RKO (cell line): ENCODE measurements at regions not wholly inside any gene's neighbourhood (a gene's known extent, or its start where the extent isn't known, plus 50 kb on each side); places are given as distances from the start of the nearest gene placed in this dataset.

Experiments
- DNase-seq: peaks from one replicate; pipeline ENCODE4 v3.0.0-alpha.2; 2016; ENCODE audit warnings: low spot score

DNA sequence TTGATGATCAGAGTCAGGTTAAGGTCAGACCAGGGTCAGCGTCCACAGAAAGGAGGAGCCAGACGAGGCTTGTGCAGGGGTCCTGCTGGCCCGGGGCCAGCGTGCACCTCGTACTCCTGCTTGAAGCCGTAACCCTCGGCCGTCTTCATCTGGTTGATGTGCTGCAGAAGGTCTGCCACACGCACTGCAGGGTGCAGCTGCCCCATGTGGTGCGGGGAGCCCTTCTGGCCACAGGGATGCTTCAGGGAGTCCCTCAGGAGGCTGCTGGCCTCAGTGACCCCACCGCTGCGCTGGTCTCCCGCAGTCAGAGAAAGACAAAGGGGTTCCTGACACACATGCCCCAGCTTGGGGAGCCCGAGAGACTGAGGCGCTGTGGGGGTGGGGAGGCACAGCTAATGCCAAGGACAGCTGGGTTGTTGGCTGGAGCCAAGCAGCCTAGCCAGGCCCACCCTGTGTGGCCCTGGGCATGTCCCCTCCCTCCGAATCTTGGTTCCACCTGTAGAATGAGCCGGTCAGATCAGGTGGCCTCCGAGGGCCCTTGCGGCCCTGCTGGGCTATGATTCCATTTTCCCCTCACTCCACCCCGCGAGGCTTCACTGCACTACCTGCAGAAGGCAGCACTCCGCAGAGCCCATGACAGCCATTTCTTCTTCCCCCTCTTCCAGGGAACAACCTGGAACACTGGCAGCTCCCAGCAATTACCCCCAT is 251.9 kb downstream of the PTPRU start:
- DNase-seq = no peak

DNA sequence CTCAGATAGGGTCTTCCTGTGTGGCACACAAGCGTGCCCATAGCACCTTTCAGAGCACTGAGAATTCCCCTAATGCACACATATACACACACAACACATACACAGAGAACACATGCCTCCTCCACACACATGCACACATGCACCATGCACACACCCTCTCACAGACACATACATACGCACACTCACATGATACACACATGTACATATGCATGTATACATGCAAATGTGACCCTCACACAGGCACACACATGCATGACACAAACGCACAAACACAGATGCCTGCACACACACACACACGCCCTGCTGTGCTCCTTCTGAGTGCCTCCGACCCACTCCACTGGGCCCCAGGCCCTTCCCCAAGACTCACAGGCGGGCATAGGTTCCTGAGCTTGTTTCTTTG is 251.0 kb downstream of the PTPRU start:
- DNase-seq = no peak

DNA sequence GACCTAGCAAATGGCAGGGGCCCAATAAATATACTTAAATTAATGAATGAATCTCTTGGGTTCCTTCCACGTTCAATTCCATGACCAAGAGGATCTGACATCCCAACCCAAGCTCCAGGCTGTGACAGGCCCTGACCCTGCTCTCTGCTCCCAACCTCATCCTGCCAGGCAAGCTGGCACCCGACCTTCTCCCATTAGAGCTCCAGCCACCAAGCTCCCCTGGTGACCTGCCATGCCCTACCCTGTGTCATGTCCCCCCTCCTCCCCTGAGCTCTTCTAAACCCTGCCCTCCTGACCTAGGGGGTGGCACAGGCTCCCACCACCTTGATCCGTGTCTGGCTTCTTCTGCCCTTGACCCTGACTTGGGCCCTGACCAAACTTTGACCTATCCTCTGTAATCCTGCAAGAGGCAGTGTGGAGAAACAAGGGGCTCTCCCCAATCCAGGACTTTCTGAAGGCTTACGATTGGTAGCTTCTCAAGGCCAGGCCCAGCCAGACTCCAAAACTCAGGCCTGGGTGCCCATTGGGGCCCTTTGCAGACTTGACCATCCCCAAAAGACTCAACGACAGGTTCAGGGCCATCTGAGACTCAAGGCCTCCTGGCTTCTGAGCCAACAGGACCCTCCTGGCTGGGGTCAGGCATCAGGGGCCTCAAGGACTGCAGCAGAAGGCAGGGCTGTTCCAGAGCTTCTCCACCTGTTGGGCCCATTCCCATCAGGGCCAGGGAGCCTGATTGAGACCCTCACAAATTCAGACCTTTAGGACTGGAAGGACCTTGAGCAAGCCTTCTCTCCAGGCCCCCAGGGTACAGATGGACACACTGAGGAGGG is 249.0 kb downstream of the PTPRU start:
- no peak for DNase-seq

DNA sequence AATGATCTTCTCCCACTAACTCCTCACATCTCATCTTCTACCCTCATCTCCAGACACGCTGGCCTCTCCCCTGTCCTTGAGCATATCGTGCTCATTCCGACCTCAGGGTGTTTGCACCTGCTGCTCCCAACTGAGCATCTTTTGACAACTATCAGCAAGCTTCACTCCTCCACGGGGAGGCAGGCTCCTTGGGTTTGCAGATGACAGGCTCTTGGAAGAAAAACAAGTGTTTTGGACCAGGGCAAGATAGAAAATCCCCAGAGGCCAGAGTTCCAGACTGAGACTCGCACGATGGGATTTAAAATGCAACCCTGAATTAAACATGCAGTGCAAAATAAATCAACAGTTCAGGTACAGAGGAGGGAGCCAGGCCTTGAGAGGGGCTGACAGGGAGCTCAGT is 246.7 kb downstream of the PTPRU start:
- no peak for DNase-seq

DNA sequence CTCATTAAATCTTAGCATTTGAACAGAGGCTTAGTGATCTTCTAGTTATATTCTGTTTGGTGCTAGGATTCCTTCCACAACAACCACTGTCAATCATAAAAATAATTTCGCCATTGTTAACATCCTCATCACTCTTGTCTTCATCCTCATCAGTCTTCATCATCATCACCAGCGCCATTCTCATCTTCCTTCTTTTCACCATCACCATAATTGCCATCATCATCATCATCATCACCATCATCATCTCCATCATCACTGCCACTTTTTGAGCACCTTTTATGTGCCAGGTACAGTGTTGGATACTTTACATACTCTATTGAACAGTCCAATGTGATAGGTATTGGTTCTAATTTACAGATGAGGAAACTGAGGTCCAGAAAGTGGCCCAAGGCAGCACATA is 245.7 kb downstream of the PTPRU start:
- DNase-seq = no peak

DNA sequence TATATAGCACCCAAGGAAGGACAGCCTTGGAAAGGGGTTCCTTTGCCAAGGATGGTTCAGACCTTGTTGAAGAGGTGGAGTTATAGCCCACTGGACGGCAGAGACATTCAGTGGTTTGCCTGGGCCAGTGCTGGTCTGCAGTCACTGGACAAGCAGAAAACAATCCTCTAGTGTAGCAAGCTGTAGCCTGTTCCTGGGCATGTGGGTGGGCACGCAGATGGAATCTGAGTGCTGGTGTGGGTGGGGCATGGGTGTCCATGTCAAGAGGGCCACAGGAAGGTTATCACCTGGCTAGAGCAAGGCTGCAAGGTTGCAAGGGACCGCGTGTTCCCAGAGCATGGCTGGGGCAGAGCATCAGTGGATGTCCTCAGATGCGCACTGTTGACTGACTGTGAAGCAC is 244.7 kb downstream of the PTPRU start:
- no peak for DNase-seq

DNA sequence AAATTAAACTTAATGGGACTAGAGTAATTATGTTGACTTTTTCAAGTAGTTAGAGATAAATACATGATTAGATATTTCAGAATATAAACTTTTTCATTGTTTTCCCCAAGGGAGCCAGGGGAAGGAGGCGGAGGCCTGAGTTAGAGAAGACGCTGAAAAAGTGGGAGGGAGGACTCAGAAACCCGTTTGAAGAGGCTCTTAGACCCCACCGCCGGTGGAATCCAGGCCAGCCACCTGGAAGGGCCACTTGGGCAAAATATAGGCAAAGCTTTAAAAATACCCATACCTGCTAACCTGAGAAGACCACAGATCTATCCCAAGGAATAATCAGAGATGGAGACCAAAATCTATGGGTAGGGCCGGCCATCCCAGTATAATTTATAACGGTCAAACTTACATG is 242.6 kb downstream of the PTPRU start:
- DNase-seq = no peak

DNA sequence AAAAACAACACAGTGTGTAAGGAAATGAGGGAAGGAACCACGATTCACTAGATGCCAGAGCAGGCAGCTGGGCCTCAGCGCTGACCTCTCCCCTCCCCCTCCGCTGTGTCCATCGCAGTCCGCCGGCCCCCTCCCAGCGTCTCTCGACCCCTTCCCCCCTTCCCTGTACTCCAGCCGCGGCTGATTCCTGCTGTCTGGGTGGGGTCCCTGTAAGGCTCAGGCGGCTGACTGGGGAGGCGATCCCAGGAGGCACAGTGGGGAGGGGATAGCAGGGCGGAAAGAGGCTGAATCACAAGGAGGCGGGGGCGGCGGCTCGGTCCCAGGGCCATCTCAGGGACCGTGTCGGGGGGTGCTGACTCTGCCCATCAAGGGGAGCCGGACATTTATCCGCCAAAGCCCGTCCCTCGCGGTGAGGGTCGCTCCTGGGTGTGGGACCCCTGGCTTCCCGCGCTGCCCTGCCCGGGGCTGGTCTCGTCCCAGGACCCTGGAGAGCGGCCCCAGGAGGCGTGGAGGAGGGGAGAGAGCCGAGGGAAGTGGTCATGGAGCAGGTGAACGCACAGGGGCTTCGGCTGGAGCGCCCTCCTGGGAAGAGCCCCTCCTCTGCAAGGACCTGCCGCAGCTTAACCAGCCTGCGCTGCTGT is 241.9 kb downstream of the PTPRU start:
- DNase-seq = no peak

DNA sequence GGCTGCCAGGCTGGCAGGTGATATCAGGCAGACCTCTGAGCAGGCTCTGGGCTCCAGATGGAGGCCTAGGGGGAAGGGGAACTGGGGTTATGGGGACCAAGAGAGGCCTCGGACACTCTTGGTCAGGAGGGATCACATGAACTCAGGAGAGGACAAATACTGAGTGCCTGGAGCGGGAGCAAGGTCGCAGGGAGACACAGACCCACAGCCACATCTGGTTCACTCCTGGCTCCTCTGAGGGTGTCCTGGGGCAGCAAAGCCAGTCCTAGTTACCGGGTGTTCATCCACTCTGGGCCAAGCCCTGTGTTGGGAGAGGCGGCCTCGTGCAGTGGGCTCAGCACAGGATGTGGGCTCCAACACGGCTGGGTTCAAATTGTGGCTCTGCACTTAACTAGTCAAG is 239.0 kb downstream of the PTPRU start:
- DNase-seq = no peak

DNA sequence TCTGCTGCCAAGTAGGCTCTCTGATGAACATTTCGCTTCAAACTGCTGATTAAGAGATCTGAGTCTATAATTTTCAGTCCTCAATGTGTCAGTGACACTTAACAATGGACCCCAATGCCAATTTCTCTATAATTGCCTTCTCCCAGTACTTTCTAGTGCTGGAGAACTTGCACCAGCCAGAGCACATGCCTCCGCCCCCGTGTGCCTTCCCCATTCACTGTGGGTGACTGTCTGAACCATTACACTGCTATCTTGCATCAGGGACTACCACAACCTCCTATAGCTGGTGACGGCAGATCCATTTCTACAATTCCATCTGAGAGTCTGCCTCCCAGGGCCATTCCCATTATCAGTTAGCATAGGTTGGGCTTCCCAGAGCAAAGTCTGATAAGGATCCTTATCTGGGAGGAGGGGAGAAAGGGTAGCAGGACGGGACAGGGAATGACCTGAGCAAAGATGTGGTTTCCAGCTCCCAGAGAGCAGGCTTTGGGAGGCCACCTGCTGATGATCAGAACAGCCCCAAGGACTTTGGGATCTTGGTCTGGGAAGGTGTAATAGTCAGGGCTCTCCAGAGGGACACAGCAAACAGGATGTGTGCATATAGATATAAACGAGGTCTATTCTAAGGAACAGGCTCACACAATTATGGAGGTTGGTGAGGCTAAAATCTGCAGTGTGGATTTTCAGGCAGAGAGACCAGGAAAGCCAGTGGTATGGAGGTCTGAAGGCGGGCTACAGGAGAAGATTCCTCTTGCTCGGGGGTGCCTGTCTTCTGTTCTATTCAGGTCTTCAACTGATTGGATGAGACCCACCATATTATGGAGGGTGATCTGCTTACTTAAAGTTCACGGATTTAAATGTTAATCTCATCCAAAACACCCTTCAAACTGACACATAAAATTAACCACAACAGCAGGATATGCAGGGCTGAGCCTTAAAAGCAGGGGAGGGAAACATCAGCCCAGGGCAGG is 238.2 kb downstream of the PTPRU start:
- DNase-seq = no peak

DNA sequence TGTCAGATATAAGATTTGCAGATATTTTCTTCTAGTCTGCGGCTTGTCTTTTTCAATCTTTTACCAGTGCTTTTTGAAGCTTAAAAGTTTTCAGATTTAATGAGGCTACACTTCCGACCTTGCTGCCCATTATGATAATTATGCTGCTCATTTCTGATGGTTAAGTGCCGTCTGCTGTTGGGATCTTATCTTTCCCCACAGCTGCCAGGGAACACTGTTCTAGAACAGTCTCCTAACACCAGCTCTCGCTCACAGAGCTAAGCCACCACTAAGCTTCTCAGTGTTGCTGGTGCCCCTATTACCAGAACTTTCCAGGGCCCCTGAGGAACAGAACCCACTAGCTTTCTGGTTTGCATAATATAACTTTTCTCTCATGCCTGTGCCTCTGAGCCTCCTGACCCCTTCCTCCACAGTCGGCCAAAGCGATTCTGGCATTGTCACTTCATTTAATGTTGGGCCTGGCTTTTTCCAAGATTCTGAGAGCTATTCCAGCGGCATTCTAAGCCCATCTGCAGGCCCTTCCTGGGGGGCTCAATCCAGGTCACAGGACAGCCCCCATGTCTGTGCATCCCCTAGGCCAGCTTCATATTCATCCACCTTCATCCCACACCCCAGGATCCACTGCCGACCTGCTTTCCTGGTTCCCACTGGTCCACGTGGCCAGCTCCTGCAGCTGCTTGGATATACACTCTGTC is 237.0 kb downstream of the PTPRU start:
- DNase-seq = no peak

DNA sequence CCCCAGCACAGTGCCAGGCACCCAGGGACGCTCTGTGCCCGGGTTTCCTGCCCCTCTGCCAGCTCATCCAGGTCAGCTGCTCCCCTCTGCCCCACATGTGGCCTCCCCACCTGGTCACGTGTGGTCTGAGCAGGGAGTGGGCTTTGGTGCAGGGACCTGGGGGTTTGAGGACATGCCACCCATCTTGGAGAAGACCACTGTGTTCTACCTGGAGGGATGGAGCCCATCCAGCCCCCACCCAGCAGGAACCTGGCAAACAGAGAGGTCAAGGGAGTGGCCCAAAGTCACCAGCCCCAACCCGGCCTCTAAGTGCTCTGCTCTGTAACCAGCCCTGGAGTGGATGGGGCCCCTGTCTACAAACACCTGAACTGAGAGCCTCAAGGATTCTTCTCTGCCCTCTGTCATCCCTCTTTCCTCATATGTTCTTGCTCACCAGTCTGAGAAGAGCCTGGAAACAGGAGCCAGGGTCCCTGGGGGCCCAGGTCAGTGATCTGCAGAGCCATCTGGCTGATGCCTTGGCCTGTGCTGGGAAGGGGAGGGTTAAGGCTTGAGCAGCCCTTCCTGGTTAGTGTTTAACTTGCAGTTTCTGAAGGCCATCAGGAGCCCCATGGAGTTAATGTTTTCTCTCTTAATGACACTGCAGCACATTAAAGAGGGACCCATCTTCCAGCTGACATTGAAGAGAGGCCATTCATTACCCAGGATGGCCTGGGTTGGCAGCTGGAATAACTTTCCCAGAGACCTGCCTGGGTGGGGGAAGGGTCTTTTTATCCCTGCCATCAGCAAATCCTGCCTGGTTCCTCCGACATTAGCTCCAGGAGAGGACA is 235.4 kb downstream of the PTPRU start:
- no peak for DNase-seq

DNA sequence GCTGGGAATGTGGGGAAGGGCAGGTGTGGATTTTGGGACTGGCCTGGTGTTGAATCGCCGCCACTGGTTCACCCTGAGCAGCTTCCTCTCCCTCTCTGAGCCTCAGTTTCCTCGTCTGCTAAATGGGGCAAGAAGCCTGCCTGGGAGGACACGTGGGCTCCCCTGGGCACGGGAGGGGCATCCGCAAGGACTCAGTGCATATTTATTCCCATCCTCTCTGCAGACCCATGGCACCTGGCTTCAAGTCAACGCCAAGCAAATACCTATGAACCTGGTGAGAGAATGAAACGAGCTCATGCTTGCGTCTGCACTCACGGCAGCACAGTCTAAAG is 234.4 kb downstream of the PTPRU start:
- no peak for DNase-seq

DNA sequence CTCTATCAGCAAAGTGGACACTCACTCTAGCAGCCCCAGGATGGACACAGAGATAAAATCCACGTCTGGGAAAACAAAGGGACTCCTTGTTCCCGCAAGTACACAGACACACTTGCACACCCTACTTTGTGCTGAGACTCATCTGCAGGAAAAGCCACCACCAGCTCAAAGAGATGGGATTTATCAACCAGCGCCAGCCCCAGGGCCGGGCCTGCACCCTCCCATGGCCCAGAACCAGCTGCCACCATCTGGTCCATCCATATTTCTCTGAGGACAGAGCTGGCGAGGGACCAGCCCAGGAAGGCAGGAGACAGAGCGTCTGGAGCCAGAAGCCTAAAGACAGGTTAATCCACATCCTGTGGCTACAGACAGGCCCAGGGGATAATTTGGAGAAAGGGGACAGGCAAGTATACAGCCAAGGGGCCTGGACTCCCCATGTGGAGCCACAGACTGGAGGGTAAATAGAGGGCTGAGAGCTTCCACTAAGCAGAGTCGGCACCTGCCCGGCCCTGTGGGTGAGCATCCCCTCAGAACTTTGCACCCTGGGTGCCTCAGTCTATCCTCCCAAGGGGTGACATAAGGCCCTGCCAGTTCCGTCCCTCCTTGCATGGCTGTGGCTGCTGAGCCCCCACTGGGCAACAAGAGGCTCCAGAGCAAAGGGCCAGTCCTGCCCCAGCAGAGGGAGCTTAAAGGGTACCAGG is 233.9 kb downstream of the PTPRU start:
- DNase-seq = no peak

DNA sequence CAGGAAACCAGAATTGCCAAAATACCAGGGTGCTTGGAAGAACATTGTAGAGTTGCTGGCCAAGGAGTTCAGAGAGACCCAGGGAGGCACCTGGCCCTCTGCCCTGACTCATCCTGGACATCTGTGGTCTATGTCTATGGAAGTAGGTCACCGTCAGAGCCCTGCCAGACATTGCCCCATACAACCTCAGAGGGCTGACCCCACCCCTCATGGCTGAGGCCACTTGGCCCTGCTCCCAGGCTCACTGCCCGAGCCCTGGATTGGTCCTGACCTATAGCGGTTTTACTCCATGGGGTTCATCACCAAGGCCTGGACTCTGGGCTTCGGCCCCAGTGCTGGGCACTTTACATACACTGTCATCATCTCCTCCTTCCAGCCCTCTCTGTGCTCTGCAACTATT is 233.1 kb downstream of the PTPRU start:
- no peak for DNase-seq

DNA sequence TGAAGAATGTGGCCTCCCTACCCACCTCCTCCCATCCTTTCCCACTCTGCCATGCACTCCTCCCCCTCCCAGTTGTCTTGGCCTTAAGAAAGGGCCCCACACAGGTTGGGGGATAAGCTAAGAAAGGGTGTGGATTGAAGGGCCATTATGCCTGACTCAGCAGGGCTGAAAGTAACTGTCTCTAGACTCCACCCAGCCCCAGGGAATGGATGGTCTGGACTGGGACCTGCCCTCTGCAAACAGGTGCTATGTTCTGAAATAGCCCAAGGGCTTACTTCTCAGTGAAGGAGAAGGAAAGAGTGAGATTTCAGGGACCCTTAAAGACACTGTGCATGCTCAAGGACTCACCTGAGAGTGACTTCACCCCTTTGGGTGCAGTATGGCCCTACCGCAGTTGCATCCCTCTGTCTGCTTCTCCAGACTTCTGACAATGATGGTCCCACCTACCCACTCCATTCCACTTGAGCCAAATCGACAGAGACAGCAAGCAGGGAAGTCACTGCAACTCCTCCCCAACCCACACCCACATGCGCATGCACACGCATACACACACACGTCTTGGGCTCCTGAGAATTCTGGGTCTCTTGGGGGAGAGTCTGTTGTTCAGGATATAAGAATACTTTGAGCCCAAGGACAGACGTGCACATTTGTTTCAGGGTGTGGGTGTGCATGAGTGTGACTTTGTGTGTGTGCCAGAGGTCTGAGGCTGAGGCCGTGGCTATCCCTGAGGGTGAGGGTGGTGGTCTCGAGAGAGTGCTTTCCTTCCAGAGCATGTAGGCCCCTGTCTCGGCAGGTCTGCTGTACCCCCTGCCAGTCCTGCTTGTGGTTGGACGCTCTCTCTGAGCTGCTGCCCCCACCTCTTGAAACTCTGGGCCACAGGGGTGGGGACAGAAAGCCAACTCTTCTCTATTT is 231.9 kb downstream of the PTPRU start:
- no peak for DNase-seq

DNA sequence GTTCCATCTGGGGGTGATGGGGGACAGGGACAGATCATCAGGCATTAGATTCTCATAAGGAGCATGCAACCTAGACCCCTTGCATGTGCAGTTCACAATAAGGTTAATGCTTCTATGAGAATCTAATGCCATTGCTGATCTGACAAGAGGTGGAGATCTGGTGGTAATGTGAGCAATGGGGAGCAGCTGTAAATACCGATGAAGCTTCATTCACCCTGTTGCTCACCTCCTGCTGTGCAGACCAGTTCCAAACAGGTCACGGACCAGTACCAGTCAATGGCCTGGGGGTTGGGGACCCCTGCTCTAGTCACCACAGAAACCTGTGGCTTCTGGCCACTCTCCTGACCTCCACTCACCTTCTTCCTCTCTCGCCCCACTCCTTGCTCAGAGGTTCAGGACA is 229.9 kb downstream of the PTPRU start:
- no peak for DNase-seq

DNA sequence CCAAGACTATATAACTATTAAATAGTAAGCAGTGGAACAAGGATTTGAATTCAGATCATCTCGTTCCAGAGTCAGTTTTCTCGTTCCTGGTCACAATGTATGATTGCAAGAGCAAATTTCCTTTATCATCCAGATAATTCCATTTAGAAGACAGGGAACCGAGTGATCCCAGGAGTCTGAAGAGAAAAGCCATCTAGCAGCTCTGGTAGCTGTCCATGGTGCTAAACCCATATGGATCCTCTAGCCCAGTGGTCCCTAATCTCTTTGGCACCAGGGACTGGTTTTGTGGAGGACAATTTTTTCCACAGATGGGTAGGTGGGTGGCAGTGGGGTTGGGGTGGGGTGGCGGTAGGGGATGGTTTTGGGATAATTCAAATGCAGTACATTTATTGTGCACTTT is 229.4 kb downstream of the PTPRU start:
- DNase-seq = peak; percentile 34

DNA sequence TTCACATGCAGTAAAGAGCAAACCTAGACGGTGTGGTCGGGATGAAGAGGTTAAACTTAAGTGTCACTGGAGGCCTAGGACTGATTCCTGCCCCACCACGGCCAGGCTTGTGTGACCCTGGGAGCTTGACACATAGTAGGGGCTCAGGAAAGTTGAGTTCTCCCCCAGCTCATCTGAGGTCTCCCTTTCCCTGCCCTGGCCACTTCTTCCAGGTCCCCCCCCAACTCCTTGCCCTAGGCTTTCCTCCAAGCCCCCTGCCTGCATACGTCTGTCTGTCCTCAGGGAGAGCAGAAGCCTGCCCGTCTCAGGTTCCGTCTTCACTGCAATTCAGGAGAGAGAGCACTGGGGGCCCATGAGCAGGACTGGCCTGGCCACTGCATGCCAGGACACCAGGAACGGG is 225.8 kb downstream of the PTPRU start:
- no peak for DNase-seq
